GM18951 (cell line): ENCODE measurements at regions not wholly inside any gene's neighbourhood (a gene's known extent, or its start where the extent isn't known, plus 50 kb on each side); places are given as distances from the start of the nearest gene placed in this dataset.

ENCODE experiments used
- POLR2A ChIP-seq: IDR thresholded peaks from 4 replicates; pipeline ENCODE4 v1.6.1; 2011; ENCODE audit warnings: mild to moderate bottlenecking; ENCODE audit not compliant: insufficient read length, insufficient read depth; ENCODE audit errors: extremely low read depth
- in situ Hi-C: fragments of 300-500 bp; cut with MboI; formaldehyde crosslinking; loops from one replicate; pipeline ENCODE4 v1.12.0; 2022; ENCODE audit warnings: low sequenced_read_pairs, mixed read lengths, inconsistent platforms; ENCODE audit not compliant: unreplicated experiment

- in situ Hi-C loops = loop anchor here (5.0 kb wide), 1 partner anchor 232 kb away; no protein-coding TSS in a partner anchor
- no peak for TF ChIP-seq POLR2A
Observed at GRCh38 chr1:181189691-181190363, 101.3 kb downstream of the IER5 start.

- in situ Hi-C loops = no loop called here
- no peak for TF ChIP-seq POLR2A
Observed at GRCh38 chr1:181190364-181191035, 102.0 kb downstream of the IER5 start.

- no peak for TF ChIP-seq POLR2A
- in situ Hi-C loops = no loop called here
Observed at GRCh38 chr1:181191494-181192040, 103.1 kb downstream of the IER5 start.

- TF ChIP-seq POLR2A = no peak
- in situ Hi-C loops = no loop called here
Observed at GRCh38 chr1:181192316-181192715, 103.8 kb downstream of the IER5 start.

- in situ Hi-C loops = no loop called here
- TF ChIP-seq POLR2A = no peak
Observed at GRCh38 chr1:181202986-181203555, 114.6 kb downstream of the IER5 start.

- in situ Hi-C loops = no loop called here
- no peak for TF ChIP-seq POLR2A
Observed at GRCh38 chr1:181204530-181204929, 116.0 kb downstream of the IER5 start.

- in situ Hi-C loops = no loop called here
- no peak for TF ChIP-seq POLR2A
Observed at GRCh38 chr1:181205901-181206300, 117.4 kb downstream of the IER5 start.

- TF ChIP-seq POLR2A = no peak
- in situ Hi-C loops = no loop called here
Observed at GRCh38 chr1:181206513-181206912, 118.0 kb downstream of the IER5 start.

GRCh38 chr1:181206979-181207790 lies 118.7 kb downstream of the IER5 start:
- TF ChIP-seq POLR2A = no peak
- in situ Hi-C loops = no loop called here

GRCh38 chr1:181208083-181208482 lies 119.6 kb downstream of the IER5 start:
- in situ Hi-C loops = no loop called here
- TF ChIP-seq POLR2A = no peak

GRCh38 chr1:181208967-181209366 lies 120.5 kb downstream of the IER5 start:
- no peak for TF ChIP-seq POLR2A
- in situ Hi-C loops = no loop called here

- no peak for TF ChIP-seq POLR2A
- in situ Hi-C loops = no loop called here
Observed at GRCh38 chr1:181213056-181213455, 124.6 kb downstream of the IER5 start.

GRCh38 chr1:181216591-181216994 lies 128.1 kb downstream of the IER5 start:
- no peak for TF ChIP-seq POLR2A
- in situ Hi-C loops = no loop called here
